Fibroblast of the aortic adventitia (primary cell): ENCODE measurements at regions not wholly inside any gene's neighbourhood (a gene's known extent, or its start where the extent isn't known, plus 50 kb on each side); places are given as distances from the start of the nearest gene placed in this dataset.

ENCODE experiments used
- DNase-seq: peaks from one replicate; pipeline ENCODE4 v3.0.0-alpha.2; 2010; ENCODE audit warnings: low read depth
- H3K4me3 ChIP-seq: 2 replicates; pipeline ENCODE4 v1.5.1; 2011; ENCODE audit warnings: low read depth, mild to moderate bottlenecking, control low read depth, low read length, moderate library complexity
- TF ChIP-seq, protein P1 (sequence below): IDR thresholded peaks from 2 replicates; pipeline ENCODE4 v1.5.1; 2011; ENCODE audit warnings: mild to moderate bottlenecking, low read length, control low read depth, inconsistent platforms; ENCODE audit not compliant: insufficient read depth

DNA sequence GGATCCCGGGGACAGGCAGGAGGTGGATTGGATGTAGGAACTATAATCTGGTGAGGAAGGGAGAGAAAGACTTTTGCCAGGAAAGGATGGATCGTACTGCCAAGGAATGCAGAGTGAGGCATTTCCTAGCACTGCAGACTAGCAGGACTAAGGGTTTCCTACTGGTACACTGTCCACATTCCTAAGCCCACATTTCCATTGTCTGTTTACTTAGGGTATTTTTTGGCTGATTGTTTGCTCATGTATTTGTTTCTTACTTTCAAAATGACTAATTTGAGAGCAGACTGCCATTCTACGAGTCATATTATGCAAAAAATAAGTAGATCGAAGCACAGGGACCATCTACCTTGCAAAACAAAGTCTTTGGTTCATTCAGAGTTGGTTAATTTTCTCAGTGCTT is 1029.5 kb upstream of the NR2F2 start:
- peak; percentile 85 for DNase-seq
- TF ChIP-seq, protein P1, sequence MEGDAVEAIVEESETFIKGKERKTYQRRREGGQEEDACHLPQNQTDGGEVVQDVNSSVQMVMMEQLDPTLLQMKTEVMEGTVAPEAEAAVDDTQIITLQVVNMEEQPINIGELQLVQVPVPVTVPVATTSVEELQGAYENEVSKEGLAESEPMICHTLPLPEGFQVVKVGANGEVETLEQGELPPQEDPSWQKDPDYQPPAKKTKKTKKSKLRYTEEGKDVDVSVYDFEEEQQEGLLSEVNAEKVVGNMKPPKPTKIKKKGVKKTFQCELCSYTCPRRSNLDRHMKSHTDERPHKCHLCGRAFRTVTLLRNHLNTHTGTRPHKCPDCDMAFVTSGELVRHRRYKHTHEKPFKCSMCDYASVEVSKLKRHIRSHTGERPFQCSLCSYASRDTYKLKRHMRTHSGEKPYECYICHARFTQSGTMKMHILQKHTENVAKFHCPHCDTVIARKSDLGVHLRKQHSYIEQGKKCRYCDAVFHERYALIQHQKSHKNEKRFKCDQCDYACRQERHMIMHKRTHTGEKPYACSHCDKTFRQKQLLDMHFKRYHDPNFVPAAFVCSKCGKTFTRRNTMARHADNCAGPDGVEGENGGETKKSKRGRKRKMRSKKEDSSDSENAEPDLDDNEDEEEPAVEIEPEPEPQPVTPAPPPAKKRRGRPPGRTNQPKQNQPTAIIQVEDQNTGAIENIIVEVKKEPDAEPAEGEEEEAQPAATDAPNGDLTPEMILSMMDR, result no peak
- H3K4me3 ChIP-seq, result no peak overlapping the region

- H3K4me3 ChIP-seq, result no peak overlapping the region
- TF ChIP-seq, protein P1, result no peak
- no peak for DNase-seq
Measured at GRCh38 chr15:95302206-95302605, 1028.3 kb upstream of the NR2F2 start.

DNA sequence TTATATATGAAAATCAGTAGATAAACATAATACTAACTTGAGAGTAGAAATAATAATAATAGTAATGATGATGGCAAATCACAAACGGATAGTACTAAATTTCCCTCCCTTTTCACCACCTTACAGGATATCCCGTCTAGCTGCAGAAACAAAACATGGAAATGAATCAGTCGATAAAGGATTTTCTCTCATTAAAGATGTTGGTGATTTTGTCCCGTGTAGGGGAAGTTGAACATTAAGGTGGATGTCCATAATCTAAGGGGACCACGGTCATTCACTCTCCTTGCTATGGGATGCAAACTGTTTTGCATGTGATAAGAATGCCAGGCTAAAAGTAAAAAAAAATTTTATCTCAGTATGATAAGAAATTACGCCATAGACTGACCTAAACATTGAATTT is 1027.7 kb upstream of the NR2F2 start:
- H3K4me3 ChIP-seq, result no peak overlapping the region
- DNase-seq, result no peak
- TF ChIP-seq, protein P1, result no peak

GRCh38 chr15:95303713-95304112 is 1026.8 kb upstream of the NR2F2 start:
- DNase-seq, result no peak
- no peak overlapping the region for H3K4me3 ChIP-seq
- TF ChIP-seq, protein P1, result no peak

- TF ChIP-seq, protein P1, result no peak
- DNase-seq, result peak; percentile 63
- no peak overlapping the region for H3K4me3 ChIP-seq
Measured at GRCh38 chr15:95304151-95304946, 1026.2 kb upstream of the NR2F2 start.

GRCh38 chr15:95304947-95305400 is 1025.5 kb upstream of the NR2F2 start:
- no peak overlapping the region for H3K4me3 ChIP-seq
- TF ChIP-seq, protein P1, result no peak
- peak; percentile 39 for DNase-seq
